SH-SY5Y (cell line): ENCODE measurements at regions not wholly inside any gene's neighbourhood (a gene's known extent, or its start where the extent isn't known, plus 50 kb on each side); places are given as distances from the start of the nearest gene placed in this dataset.

Experiments used
- GATA2 ChIP-seq: IDR thresholded peaks from 2 replicates; pipeline ENCODE4 v1.6.1; 2011; ENCODE audit warnings: mild to moderate bottlenecking, low read depth, low read length
- GATA3 ChIP-seq: IDR thresholded peaks from 2 replicates; pipeline ENCODE4 v1.6.1; 2011; ENCODE audit warnings: low read depth, mild to moderate bottlenecking, low read length, moderate library complexity

GRCh38 chr2:422676-423435, 135.0 kb upstream of the ALKAL2 start:
- TF ChIP-seq GATA2 (no peak), GATA3 (no peak)
